SHP77 (cell line): ENCODE measurements at regions not wholly inside any gene's neighbourhood (a gene's known extent, or its start where the extent isn't known, plus 50 kb on each side); places are given as distances from the start of the nearest gene placed in this dataset.
"Not testable (repeated sequence)": the region's sequence is repeated elsewhere in the genome, so short reads cannot be mapped to it uniquely, and the experiment has no call there.

Experiments
- DNase-seq, 2 experiments: peaks; one replicate each; lab custom pipeline; 2025; lab: John Stamatoyannopoulos, UW

DNA sequence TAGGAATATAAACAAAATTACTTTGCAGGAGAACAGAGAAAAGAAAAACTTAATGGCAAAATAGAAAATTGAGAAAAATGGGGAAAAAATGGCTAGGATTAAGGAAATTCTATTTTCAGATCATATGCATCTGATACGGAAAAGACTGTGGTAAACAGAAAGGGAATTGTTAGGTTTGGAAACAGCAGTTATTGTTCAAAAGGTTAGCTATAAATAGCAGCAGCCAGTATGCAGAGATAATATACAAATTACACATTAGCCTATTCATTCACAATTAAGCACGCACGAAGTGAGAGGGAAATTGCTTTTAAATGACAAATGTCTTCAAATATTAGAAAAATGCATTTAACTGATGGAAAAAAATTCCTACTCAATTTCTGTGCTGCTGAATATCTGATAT lies 224.1 kb upstream of the FAM3C start:
- no peak for DNase-seq

DNA sequence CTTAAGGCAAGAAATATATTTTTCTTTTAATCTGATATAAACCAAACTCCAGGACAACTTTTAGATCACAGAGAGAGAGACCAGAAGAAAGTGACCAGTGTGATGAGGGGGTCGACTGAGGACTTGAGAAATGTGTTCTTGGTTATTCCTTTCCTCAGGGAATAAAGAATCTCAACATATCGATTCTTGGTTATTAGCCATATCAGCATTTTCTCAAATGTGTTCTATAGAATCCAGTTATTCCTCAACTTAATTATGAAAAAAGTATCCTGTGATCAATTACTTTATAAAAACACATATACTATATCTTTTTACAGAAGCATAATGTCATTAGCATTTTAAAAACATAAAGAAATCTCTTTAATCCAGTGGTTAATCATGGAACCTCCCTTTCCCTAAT lies 222.1 kb upstream of the FAM3C start:
- DNase-seq, result no peak

DNA sequence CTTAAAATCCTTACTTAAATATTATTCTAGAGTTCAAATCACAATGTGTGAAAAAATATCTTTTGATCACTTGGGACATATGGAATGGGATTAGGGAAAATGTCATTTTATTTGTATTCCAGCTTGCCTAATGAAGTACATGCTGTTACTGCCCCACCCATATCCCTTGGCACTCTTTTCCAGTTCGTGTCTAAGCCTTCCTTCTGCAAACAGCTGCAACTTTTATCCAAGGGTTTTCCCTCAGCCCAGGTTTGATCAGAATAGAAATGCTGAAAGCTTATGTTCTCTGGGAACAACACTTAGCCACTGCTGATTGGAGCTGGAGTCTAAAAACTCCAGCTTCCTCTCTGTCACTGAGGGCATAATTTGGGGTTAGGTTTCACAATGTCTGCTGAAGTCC lies 214.1 kb upstream of the FAM3C start:
- no peak for DNase-seq

DNA sequence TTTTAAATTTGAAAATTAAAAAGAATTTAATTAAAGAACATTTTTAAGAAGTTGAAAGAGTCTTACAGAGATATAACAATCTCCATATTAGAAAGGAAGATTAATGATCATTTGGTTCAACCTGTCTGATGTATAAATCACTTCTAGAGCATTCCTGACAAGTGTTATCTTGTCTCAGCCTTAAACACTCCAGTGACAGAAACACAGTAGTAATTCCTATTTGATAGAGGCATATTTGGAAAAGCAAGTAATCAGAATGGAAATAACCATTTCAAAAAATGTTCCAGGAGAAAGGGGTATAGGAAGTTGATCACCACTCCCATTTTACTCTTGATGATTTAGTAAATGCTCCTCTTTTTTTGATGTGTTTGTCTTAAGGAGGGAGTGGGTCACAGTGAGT lies 213.1 kb upstream of the FAM3C start:
- DNase-seq, result no peak

DNA sequence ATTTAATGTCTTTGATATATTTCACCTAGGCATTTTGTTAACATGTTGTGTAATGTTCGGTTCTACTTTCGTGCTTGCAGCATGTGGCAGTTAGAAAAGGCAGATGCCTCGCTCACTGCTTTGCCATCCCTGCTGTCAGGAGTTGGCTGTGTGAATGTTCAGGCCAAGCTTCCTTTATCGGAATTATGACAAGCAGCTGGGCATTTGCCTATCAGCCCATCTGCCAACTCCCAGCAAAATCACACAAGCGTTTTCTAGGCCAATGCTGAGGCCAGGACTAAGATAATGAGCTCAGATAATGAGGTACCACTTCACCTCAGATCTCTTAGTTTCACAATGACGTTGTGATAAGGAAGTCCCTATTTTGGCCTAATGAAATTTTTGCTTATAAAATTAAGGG lies 212.7 kb upstream of the FAM3C start:
- DNase-seq, result no peak

DNA sequence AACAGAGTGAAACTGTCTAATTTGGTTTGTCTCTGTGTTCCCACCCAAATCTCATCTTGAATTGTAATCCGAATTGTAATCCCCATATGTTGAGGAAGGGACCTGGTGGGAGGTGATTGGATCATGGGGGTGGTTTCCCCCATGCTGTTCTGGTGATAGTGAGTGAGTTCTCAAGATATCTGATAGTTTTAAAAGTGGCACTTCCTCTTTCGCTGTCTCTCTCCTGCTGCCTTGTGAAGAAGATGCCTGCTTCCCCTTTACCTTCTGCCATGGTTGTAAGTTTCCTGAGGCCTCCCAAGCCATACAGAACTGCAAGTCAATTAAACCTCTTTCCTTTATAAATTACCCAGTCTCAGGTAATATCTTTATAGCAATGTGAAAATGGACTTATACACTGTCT lies 212.1 kb upstream of the FAM3C start:
- DNase-seq, result not testable (repeated sequence)

DNA sequence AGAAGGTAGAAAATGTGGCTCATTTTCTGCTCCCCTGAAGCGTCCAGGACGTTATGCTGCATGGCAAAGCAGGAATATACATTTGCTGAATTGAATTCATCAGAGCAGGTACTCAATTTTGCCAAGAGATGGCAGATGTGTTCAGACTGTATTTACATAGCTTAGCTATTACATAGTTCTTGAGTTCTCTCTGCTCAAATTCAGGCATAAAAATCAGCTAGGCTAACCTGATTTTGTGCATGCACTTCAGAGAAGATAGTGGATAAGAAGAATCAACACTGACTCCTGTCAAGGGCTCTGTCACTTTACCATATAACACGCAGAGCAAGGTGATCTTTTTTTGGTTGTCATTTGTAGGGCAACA lies 209.2 kb upstream of the FAM3C start:
- peak in 1 of 2 experiments; percentile 8 for DNase-seq

DNA sequence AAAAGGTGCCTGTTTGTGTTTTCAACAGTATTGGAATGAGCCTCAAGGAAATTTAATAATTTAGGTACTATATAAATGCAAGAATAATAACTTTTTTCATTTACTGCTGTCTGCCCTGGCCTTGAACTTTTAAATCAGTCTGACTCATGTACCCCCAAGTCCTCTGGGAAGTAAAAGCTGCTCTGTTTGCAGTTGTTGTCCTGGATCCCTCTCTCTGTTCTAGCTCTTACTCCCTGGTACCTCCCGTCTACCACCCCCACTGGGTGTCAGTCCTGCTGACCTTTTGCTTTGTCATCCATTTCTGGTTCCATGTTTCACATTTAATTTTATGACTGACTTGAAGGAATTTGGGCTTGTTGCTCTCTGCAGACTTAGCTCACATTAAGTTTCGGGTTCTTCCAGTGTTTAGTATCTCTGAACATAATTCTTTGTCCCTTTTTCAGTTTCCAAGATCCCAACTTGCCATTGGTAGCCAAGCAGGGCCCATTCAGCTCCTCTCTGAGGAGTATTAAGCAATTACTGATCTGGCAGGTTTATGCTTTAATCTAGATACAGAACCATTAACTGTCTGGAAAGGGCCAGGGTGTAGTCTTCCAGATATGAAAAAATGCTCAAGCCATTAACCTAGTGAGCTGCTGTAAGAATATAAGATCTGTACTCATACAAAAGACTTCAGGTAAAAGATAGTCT lies 208.7 kb upstream of the FAM3C start:
- no peak for DNase-seq

DNA sequence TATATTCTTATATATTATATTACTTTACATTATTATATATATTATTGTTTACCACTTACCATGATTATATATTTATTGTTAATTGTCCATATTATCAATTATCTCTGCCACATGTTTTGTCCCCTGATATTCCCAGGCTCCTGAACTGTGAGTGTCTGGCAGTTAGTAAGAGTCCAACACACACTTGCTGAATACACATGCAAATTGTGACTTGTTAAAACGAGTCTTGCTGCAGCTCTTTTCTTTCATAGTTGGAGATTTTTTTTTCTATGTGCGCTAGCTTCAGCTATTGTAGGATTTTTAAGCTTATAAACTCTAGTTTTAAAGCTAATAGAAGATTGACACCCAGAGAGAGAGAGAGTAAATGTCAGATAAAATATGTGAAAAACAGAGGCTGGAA lies 207.8 kb upstream of the FAM3C start:
- no peak for DNase-seq

DNA sequence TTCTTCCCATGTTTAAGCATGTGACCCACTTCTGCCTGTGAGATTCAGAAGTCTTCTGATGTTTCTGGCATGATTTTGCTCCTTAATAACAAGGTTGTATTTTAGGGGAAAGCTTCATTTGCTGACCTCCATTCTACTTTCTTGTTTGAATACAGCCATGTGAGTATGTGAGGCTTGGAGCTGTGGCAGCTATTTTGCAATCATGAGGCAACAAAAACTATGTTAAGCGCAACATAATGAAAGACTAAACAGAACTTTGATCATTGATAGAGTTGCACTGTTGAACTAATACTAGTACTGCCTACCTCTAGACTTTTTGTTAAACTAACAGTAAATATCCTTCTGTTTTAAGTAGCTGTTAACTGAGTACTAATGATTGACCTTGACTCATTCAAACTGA lies 203.8 kb upstream of the FAM3C start:
- DNase-seq, result no peak

DNA sequence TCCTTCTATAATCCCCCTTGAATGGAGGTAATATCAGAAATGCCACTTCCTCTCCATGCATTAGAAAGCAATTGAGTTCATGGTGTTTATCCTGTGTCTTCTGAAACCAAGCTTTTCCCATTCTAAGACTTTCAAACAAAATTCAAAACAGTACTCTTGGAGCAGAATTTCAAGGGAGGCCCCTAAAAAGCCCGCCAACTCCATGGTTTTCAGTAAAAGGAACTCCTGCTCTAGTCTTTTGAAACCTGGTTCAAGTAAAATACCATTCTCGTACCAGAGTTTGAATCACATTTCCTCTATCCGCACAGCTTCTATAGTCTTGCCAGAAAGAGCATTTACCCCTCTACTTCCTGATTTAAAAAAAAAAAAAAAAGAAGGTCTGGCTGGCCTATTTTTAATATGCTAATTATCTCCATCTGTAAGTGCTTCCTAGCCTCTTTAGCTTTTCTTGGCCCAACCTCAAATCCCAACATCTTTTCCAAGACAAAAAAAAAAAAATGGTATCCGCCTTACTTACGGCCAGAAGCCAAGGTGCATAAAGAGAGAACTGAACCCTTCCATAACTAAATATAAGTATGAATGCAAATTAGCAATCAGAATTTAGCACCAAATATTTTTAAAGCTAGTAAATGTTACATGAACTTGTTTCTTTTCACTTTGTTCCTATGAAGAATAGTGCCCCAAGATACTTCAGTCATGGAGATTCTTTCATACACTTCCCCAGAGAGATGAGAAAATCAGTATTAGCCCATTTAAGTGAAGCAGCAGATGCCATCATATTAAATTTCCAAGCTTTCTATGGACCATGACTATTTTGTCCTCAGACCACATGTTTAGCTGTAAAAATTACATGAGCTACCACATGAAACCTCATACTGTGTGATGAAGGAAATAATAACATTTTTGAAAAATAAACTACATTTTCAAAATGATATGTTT lies 199.9 kb upstream of the FAM3C start:
- no peak for DNase-seq

DNA sequence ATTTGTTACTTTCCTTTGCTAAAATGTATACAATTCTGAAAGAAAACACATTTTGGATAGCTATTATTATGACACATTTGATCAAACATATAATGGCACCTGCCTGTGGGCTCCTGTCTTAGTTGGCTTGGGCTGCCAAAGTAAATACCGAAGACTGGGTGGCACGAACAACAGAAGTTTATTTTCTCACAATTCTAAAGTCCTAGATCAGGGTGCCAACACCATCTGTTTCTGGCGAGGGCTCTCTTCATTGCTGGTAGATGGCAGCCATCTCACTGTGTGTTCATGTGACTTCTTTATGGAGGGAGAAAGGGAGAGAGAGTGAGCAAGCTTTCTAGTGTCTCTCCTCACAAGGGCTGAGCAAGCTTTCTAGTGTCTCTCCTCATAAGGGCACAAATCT lies 195.8 kb upstream of the FAM3C start:
- DNase-seq, result no peak

DNA sequence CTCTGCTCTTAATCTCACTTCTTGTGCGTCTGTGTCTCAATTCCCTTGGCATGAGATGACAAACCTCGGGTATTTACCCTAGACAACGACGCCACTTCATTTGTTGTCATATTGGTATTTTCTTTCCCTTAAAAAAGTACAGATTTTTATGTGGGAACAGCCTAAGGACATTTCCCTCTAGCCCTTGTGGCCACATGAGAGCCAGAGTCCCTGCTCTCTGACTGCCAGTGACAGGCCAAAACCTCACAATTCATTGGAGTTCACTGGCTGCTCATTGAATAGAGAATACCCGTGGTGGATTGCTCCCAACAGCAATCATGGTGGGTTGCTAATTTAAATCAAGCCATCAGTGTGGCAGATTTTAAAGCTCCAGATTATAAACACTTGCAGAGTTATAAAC lies 191.3 kb upstream of the FAM3C start:
- DNase-seq, result no peak

DNA sequence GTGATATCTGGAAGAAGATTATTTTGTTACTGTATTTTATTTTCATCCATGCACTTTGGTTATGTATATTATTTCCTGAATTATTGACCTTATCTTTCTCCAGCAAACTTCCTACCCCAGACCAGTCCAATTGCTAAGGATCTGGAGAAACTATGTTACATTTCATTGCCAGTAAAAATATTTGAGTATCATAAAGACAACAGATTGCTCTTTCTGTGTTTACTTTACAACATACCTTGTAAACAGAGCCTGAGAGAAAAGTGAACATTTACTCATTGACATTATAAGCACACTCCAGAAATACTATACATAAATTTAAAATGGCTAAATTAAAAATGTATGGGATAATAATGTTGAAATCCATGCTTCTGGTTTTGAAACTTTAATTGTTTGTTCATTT lies 186.2 kb upstream of the FAM3C start:
- no peak for DNase-seq

DNA sequence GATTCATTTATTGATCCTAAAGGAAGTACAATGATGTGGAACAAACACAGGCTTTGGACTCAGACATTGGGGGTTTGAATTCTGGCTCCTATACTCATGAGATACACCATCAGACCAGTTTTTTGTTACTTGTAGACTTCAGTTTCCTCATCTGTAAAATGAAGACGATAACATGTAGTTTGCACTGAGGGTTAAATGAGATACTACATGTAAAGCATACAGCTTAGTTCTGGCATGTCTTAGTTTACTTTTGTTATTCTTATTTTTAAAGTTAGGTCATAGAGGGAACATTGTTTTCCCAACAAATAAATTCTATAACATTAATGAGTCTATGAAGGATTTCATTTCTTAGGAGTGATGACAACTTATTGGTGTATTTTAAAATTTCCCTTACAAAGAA lies 183.5 kb upstream of the FAM3C start:
- DNase-seq, result no peak

DNA sequence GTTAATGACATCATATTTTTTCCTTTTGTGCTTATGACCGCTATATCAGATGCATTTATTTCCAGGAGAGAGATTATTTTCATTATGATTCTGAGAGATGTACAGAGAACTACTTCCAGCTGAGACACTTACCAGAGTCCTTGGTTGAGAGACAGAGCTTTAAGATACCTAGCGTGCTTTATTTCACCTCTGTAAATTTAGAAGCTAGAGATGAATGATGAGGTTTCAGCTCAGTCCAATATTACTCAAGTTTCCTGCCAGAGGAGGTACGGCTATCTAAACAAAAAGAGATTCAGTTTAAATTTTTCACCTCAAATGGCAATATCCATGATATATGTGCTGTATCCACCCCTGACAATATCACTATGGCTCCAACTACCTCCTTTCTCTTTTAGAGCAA lies 182.6 kb upstream of the FAM3C start:
- no peak for DNase-seq

DNA sequence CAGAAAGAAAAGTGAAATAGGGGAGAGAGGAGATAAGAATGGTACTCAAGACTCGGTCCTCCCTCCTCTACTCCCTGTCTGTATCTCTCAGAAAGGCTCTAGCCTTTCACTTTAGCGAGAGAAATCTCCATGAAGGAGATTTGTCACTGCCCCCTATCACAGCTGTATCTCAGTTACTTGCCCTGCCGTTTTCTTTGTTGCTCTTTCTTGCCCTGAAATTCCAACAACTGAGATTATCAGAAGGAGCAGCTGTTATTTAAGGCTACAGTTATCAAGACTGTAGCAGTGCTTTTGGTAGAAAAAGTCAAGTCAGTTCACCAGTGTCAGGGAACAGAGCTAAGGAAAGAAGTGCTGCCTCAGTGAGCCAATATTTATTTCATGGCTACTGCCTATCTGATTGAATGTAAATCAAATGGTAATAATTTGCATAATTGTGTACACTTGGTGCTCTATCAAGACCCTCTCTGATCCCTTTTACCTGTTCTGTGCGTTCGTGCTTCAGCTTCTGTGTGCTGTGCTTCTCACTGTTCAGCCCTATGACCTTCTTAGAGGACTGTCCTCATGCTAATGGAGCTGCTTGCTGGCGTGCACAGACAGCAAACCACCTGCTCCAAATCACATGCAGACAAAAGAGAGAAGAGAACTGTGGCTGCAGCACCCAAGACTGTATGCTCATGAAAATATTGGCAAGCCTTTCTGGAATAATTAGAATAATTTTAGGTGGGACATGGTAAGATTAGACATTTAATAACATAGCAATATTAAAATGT lies 180.2 kb upstream of the FAM3C start:
- peak; percentile 40 to 61 for DNase-seq

DNA sequence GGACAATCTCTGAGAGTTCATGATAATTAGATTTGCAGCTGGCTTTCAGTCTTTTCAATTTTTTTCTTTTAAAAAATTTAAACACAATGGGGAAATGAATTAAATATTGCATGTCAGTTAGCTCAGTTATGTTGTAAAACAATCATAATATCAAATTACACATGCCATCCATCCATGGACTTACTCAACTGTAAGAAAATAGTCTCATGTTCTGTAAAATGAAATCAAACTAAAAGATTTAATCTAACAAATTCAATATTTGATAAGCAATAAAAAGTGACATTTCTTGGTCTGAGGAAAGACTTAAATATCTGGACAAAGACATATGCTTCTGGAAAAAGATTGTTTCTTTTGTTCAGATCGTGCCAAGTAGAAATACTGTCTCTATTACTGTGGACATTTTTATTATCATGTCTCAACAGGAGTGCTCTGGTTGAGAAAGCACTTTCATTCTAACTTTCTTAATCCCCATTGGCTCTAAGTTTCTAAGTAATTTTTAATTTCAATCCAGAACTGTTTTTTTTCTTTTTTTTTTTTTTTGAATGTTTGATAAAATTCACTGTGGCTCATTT lies 179.2 kb upstream of the FAM3C start:
- no peak for DNase-seq

DNA sequence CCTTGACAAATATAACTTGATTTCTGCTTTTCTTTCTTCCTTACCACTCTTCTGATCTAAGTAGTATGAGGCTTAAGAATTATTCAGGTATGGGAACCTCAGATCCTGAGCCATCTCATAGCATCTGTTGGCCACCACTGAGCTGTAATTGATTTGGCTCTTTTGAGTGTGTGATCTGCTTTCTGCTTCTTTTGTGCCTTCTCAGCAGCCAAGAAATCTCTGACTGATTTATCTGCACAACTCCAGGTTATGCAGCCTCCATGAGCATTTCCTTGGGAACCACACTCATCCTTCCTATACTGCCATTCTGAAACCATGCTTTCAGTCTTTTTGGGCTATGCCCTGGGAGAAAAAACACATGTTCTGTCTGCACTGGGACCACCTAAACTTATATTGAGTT lies 178.0 kb upstream of the FAM3C start:
- no peak for DNase-seq

DNA sequence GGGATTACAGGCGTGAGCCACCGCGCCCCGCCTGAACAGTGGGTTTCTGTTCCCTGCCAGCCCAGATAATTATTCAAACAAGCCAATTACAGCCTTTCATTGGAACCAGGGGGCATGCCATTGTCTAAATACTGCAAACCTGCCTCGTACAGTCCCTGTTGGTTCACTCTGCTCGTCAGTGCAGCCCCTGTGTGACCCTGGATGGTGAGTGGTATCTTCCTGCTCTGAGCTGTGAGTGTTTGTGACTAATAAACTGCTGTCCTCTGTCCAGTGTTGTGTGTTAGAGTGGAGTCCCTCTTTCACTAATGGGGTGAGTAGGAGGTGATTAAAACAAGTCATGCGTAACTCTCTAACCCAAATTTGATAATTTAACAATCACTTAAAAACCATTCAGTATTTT lies 176.5 kb upstream of the FAM3C start:
- no peak for DNase-seq

DNA sequence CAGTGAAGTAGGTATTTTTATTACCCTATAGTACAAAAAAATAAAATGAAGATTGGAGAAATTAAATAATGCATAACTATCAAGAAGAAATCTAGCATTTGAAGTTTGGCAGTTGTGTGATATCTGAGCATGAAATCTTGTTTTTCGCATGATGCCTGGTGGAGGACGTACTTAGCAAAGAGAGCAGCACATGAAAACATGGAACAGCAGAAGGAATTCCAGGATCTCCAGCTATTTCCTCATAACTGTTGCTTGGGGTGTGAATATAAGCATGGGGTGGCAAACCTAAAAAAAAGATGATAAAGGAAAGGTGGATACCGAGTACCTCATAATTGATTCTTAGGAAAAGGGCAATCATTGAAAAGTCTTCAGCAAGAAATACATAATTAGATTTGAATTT lies 174.3 kb upstream of the FAM3C start:
- no peak for DNase-seq

DNA sequence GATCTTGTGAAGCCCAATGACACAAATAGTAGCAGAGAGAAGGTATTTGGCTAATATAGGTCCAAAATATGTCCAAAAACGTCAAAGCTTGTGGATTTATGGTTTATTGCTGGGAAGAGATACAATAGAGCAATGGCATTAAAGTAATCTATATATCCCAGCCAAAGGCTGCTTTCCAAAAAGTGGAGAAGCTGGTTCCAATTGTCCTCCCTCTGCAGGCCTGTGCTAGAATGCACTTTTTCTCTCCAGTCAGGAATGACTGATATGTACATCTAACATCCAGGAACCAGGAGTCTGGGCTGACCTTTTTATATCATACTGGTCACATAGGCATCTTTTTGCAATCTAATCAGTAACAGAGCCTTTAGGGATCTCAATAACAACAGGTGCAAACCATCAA lies 167.1 kb upstream of the FAM3C start:
- no peak for DNase-seq

DNA sequence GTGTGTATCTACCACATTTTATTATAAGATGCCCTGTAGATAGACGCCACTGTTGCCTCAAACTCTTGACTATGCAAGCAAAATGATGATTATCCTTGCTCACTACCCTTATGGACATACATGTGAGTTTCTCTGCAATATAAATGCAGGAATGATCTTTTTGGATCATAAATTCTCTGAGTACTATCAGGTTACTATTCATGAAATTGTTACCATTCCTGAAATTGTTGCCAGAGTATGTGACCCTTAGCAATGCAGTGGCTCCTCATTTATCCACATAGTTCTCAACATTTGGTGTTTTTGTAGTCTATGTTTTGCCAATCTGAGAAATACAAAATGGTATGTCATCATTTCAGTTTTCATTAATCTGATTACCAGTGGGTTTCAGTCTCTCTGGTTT lies 166.2 kb upstream of the FAM3C start:
- DNase-seq, result no peak
